ENCODE measurements at regions not wholly inside any gene's neighbourhood (a gene's known extent, or its start where the extent isn't known, plus 50 kb on each side); places are given as distances from the start of the nearest gene placed in this dataset.

DNA sequence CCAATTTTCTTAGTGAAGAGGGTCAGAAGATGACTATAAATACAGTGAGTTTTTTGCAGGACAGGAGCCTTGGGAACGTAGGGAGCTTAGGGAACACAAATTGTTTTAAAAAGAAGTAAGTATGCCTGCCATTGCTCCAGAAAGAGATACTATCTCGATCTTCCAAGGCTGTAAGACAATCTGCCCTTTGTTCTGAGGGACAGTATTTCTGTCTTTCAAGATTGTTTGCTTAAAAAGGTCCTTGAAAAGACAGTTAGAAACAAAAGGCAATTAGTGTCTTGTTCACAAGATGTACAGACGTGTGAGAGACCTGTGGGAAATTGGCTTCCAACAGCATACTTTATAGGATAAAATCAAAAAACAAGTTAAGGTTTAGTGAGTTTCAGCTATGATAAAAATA, 321.2 kb upstream of the FAR2 start:
- Mint-ChIP-seq H3K27me3 (ENCODE audit: low read depth) (no peaks in the 10 kb centered on the region), H3K4me1 (peaks cover 11 to 13% of the 10 kb centered on the region in 2 experiments), H3K36me3 (ENCODE audit: insufficient read depth in 1 of 3, low read depth in 3 of 3) (peaks cover 0 to 3% (median 2%) of the 10 kb centered on the region in 3 experiments; a peak in 1 of 7 replicates), H3K9me3 (peaks cover 2% of the 10 kb centered on the region in 2 experiments; a peak in 4 of 5 replicates), H3K27ac (no peak overlapping the region), H3K4me3 (no peak overlapping the region)
- no peak overlapping the region for H3K14ac ChIP-seq (ENCODE audit: insufficient read depth, low read length)
- H2BK12ac ChIP-seq (ENCODE audit: insufficient read length, low read depth, low read length): no peak overlapping the region
- TF ChIP-seq, protein P1, sequence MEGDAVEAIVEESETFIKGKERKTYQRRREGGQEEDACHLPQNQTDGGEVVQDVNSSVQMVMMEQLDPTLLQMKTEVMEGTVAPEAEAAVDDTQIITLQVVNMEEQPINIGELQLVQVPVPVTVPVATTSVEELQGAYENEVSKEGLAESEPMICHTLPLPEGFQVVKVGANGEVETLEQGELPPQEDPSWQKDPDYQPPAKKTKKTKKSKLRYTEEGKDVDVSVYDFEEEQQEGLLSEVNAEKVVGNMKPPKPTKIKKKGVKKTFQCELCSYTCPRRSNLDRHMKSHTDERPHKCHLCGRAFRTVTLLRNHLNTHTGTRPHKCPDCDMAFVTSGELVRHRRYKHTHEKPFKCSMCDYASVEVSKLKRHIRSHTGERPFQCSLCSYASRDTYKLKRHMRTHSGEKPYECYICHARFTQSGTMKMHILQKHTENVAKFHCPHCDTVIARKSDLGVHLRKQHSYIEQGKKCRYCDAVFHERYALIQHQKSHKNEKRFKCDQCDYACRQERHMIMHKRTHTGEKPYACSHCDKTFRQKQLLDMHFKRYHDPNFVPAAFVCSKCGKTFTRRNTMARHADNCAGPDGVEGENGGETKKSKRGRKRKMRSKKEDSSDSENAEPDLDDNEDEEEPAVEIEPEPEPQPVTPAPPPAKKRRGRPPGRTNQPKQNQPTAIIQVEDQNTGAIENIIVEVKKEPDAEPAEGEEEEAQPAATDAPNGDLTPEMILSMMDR (conservative IDR thresholded peaks at IDR 0.05): no peak
- H2AFZ ChIP-seq (ENCODE audit: low read length): no peak overlapping the region
- no peaks in the 10 kb centered on the region for H3K23me2 ChIP-seq (ENCODE audit: insufficient read length, low read depth, low read length, poor library complexity, severe bottlenecking)
- no peak overlapping the region for H3K56ac ChIP-seq (ENCODE audit: insufficient read length, low read depth, low read length)
- H4K20me1 ChIP-seq (ENCODE audit: control insufficient read depth, insufficient read depth, insufficient read length): no peaks in the 10 kb centered on the region
- no peak overlapping the region for H3K27ac ChIP-seq (ENCODE audit: insufficient read length, low read depth, low read length)
- H4K5ac ChIP-seq (ENCODE audit: insufficient read length, low read depth, low read length): no peak overlapping the region
- H3K4me1 ChIP-seq (ENCODE audit: insufficient read depth, low read length): peaks cover 2% of the 10 kb centered on the region; the same call in 1 of the 2 replicates
- no peak overlapping the region for H2BK15ac ChIP-seq (ENCODE audit: low read depth, low read length)
- WGBS (ENCODE audit: extremely low coverage, insufficient read length, low lambda C conversion rate): no CpG with 5 or more reads among the region's 3 CpGs
- no peak overlapping the region for H3K4me2 ChIP-seq (ENCODE audit: insufficient read depth, insufficient read length, low read length)
- H3K18ac ChIP-seq (ENCODE audit: insufficient read length, low read depth, low read length): no peak overlapping the region
- H3K9me3 ChIP-seq (ENCODE audit: control insufficient read depth, low read depth, low read length): no peaks in the 10 kb centered on the region
- H2AK5ac ChIP-seq (ENCODE audit: insufficient read length, low read length): no peak overlapping the region
- no peak for DNase-seq
- no peak overlapping the region for H2BK5ac ChIP-seq (ENCODE audit: insufficient read length, low read length)
- H3T11ph ChIP-seq (ENCODE audit: low read length): no peak overlapping the region
- H2BK20ac ChIP-seq (ENCODE audit: low read depth, low read length, poor library complexity, severe bottlenecking): no peak overlapping the region
- no peak overlapping the region for H3K23ac ChIP-seq (ENCODE audit: insufficient read length, low read depth, low read length)
- no peak overlapping the region for H3K4ac ChIP-seq (ENCODE audit: low read depth, low read length)
- no peaks in the 10 kb centered on the region for H3K79me1 ChIP-seq (ENCODE audit: insufficient read depth, low read depth, low read length, poor library complexity, severe bottlenecking)
- no peak overlapping the region for H2BK120ac ChIP-seq (ENCODE audit: low read depth, low read length, poor library complexity, severe bottlenecking)
- H3K79me2 ChIP-seq (ENCODE audit: insufficient read depth, low read length): no peaks in the 10 kb centered on the region
- H4K8ac ChIP-seq (replicated peaks; ENCODE audit: insufficient read length, low read depth, low read length): no peak overlapping the region
- H3K27me3 ChIP-seq (ENCODE audit: insufficient read depth, low read length): no peaks in the 10 kb centered on the region
- no peak overlapping the region for H4K91ac ChIP-seq (ENCODE audit: insufficient read length, low read depth, low read length)
- no peak overlapping the region for H3K9ac ChIP-seq (ENCODE audit: extremely low read depth, insufficient read length, low read length)

Data from H9 (cell line).